HG03439 (cell line): ENCODE measurements at regions not wholly inside any gene's neighbourhood (a gene's known extent, or its start where the extent isn't known, plus 50 kb on each side); places are given as distances from the start of the nearest gene placed in this dataset.

Experiments
- ATAC-seq: cut with Tn5 transposase; IDR thresholded peaks from one replicate; pipeline ENCODE4 v1.9.1; 2021; ENCODE audit warnings: mild to moderate bottlenecking, moderate library complexity; ENCODE audit not compliant: unreplicated experiment

- no peak for ATAC-seq
These were observed 600.5 kb upstream of the KLHL1 start for GRCh38 chr13:70708775-70709174.

- no peak for ATAC-seq
These were observed 595.5 kb upstream of the KLHL1 start for GRCh38 chr13:70703755-70704154.

GRCh38 chr13:70694996-70695715, 586.9 kb upstream of the KLHL1 start:
- ATAC-seq: no peak

GRCh38 chr13:70668983-70669382, 560.7 kb upstream of the KLHL1 start:
- no peak for ATAC-seq

- ATAC-seq: no peak
These were observed 560.0 kb upstream of the KLHL1 start for GRCh38 chr13:70668293-70668692.

- no peak for ATAC-seq
These were observed 558.8 kb upstream of the KLHL1 start for GRCh38 chr13:70666883-70667556.

- no peak for ATAC-seq
These were observed 554.1 kb upstream of the KLHL1 start for GRCh38 chr13:70662231-70662940.

- no peak for ATAC-seq
These were observed 535.8 kb upstream of the KLHL1 start for GRCh38 chr13:70644052-70644451.

- ATAC-seq: no peak
These were observed 526.6 kb upstream of the KLHL1 start for GRCh38 chr13:70634893-70635292.

GRCh38 chr13:70630247-70630646, 522.0 kb upstream of the KLHL1 start:
- ATAC-seq: no peak

GRCh38 chr13:70623239-70623638, 515.0 kb upstream of the KLHL1 start:
- no peak for ATAC-seq

- no peak for ATAC-seq
These were observed 514.5 kb upstream of the KLHL1 start for GRCh38 chr13:70622796-70623195.

GRCh38 chr13:70619936-70620335, 511.7 kb upstream of the KLHL1 start:
- ATAC-seq: no peak

- no peak for ATAC-seq
These were observed 508.6 kb upstream of the KLHL1 start for GRCh38 chr13:70616847-70617246.

GRCh38 chr13:70613295-70613694, 505.0 kb upstream of the KLHL1 start:
- ATAC-seq: no peak

GRCh38 chr13:70612881-70613280, 504.6 kb upstream of the KLHL1 start:
- ATAC-seq: no peak

GRCh38 chr13:70604448-70604847, 496.2 kb upstream of the KLHL1 start:
- no peak for ATAC-seq

GRCh38 chr13:70593716-70594115, 485.5 kb upstream of the KLHL1 start:
- no peak for ATAC-seq

- ATAC-seq: no peak
These were observed 476.9 kb upstream of the KLHL1 start for GRCh38 chr13:70585109-70585508.

- no peak for ATAC-seq
These were observed 472.6 kb upstream of the KLHL1 start for GRCh38 chr13:70580825-70581224.

GRCh38 chr13:70579941-70580340, 471.7 kb upstream of the KLHL1 start:
- no peak for ATAC-seq

- no peak for ATAC-seq
These were observed 463.0 kb upstream of the KLHL1 start for GRCh38 chr13:70571221-70571620.
